Natural killer cell treated with Interleukin-12 subunit alpha and Interleukin-12 subunit beta and Interleukin-15 and Interleukin-18, amount 100 ng/mL, for 72 hours (primary cell): ENCODE measurements at regions not wholly inside any gene's neighbourhood (a gene's known extent, or its start where the extent isn't known, plus 50 kb on each side); places are given as distances from the start of the nearest gene placed in this dataset.

Experiments
- ATAC-seq, 2 donors: fragments of 150-1000 bp; cut with Tn5 transposase in 1 of 2; sonication (Bioruptor Pico), chemical (Tn5 transposase) in 1 of 2; 2 replicates each; pipeline ENCODE4 v1.10.0; 2021
- DNase-seq: peaks from one replicate; pipeline ENCODE4 v3.0.0; 2022; ENCODE audit warnings: low spot score
- H3K27ac Mint-ChIP-seq, 2 donors: 1 replicate in 1 of 2; 2 replicates in 1 of 2; pipeline ENCODE4 v1.8.0; 2022; ENCODE audit warnings: mixed read lengths in 2 of 2, mild to moderate bottlenecking in 1 of 2, moderate library complexity in 1 of 2
- H3K27me3 Mint-ChIP-seq, 2 donors: 1 replicate in 1 of 2; 2 replicates in 1 of 2; pipeline ENCODE4 v1.8.0; 2022; ENCODE audit warnings: mixed read lengths in 2 of 2
- H3K36me3 Mint-ChIP-seq: one replicate; pipeline ENCODE4 v1.8.0; 2022; ENCODE audit warnings: mixed read lengths
- H3K4me1 Mint-ChIP-seq, 2 donors: 1 replicate in 1 of 2; 2 replicates in 1 of 2; pipeline ENCODE4 v1.8.0; 2022; ENCODE audit warnings: low read depth in 2 of 2, mixed read lengths in 2 of 2, mild to moderate bottlenecking in 1 of 2
- H3K4me3 Mint-ChIP-seq: one replicate; pipeline ENCODE4 v1.8.0; 2022; ENCODE audit warnings: mixed read lengths
- H3K9me3 Mint-ChIP-seq: 2 replicates; pipeline ENCODE4 v1.8.0; 2022; ENCODE audit warnings: mixed read lengths

GRCh38 chr22:48849963-48850657, 977.6 kb downstream of the BRD1 start:
- H3K9me3 Mint-ChIP-seq = no peaks in the 10 kb centered on the region
- no peak overlapping the region for H3K27ac Mint-ChIP-seq
- no peaks in the 10 kb centered on the region for H3K36me3 Mint-ChIP-seq
- H3K27me3 Mint-ChIP-seq = peaks cover 8 to 15% of the 10 kb centered on the region in 2 donors
- no peaks in the 10 kb centered on the region for H3K4me1 Mint-ChIP-seq
- no peak overlapping the region for H3K4me3 Mint-ChIP-seq
- ATAC-seq (peak in 1 of 2 donors; percentile 47), DNase-seq (no peak)

GRCh38 chr22:48849219-48849912, 978.3 kb downstream of the BRD1 start:
- ATAC-seq = no peak
- no peaks in the 10 kb centered on the region for H3K36me3 Mint-ChIP-seq
- DNase-seq = no peak
- peaks cover 10 to 15% of the 10 kb centered on the region in 2 donors for H3K27me3 Mint-ChIP-seq
- no peak overlapping the region for H3K27ac Mint-ChIP-seq
- no peak overlapping the region for H3K4me3 Mint-ChIP-seq
- H3K4me1 Mint-ChIP-seq = no peaks in the 10 kb centered on the region
- no peaks in the 10 kb centered on the region for H3K9me3 Mint-ChIP-seq

- H3K27ac Mint-ChIP-seq = no peak overlapping the region
- no peaks in the 10 kb centered on the region for H3K36me3 Mint-ChIP-seq
- H3K4me1 Mint-ChIP-seq = peaks cover 0 to 3% of the 10 kb centered on the region in 2 donors
- no peak for DNase-seq
- peaks cover 12 to 15% of the 10 kb centered on the region in 2 donors for H3K27me3 Mint-ChIP-seq
- no peak for ATAC-seq
- no peak overlapping the region for H3K4me3 Mint-ChIP-seq
- H3K9me3 Mint-ChIP-seq = no peaks in the 10 kb centered on the region
These were observed 981.5 kb downstream of the BRD1 start for GRCh38 chr22:48846200-48846599.

GRCh38 chr22:48845356-48845936, 982.2 kb downstream of the BRD1 start:
- Mint-ChIP-seq H3K27ac (no peak overlapping the region), H3K27me3 (peaks cover 12 to 15% of the 10 kb centered on the region in 2 donors), H3K4me3 (no peak overlapping the region), H3K36me3 (no peaks in the 10 kb centered on the region), H3K4me1 (peaks cover 0 to 3% of the 10 kb centered on the region in 2 donors), H3K9me3 (no peaks in the 10 kb centered on the region)
- ATAC-seq (no peak), DNase-seq (no peak)

GRCh38 chr22:48844056-48844675, 983.5 kb downstream of the BRD1 start:
- Mint-ChIP-seq H3K4me1 (peaks cover 0 to 3% of the 10 kb centered on the region in 2 donors), H3K9me3 (no peaks in the 10 kb centered on the region), H3K36me3 (no peaks in the 10 kb centered on the region), H3K27me3 (peaks cover 12 to 15% of the 10 kb centered on the region in 2 donors), H3K27ac (no peak overlapping the region), H3K4me3 (no peak overlapping the region)
- ATAC-seq (no peak), DNase-seq (no peak)

GRCh38 chr22:48843640-48844039, 984.0 kb downstream of the BRD1 start:
- H3K4me3 Mint-ChIP-seq = no peak overlapping the region

GRCh38 chr22:48842976-48843375, 984.7 kb downstream of the BRD1 start:
- Mint-ChIP-seq H3K9me3 (no peaks in the 10 kb centered on the region), H3K27me3 (peaks cover 11% of the 10 kb centered on the region in 2 donors), H3K36me3 (no peaks in the 10 kb centered on the region), H3K4me3 (no peak overlapping the region), H3K27ac (no peak overlapping the region), H3K4me1 (peaks cover 0 to 3% of the 10 kb centered on the region in 2 donors)
- no peak for ATAC-seq
- DNase-seq = no peak

More at GRCh38 chr22:48843640-48844039, 984.0 kb downstream of the BRD1 start:
- no peak for DNase-seq
- peak in 1 of 2 donors; percentile 26 for ATAC-seq
- Mint-ChIP-seq H3K4me1 (peaks cover 0 to 3% of the 10 kb centered on the region in 2 donors), H3K27ac (no peak overlapping the region), H3K9me3 (no peaks in the 10 kb centered on the region), H3K36me3 (no peaks in the 10 kb centered on the region), H3K27me3 (peaks cover 12 to 15% of the 10 kb centered on the region in 2 donors)

- H3K27ac Mint-ChIP-seq = no peak overlapping the region
- H3K27me3 Mint-ChIP-seq = peaks cover 8 to 9% of the 10 kb centered on the region in 2 donors
- H3K4me3 Mint-ChIP-seq = no peak overlapping the region
- DNase-seq (no peak), ATAC-seq (no peak)
- no peaks in the 10 kb centered on the region for H3K9me3 Mint-ChIP-seq
- H3K4me1 Mint-ChIP-seq = peaks cover 0 to 3% of the 10 kb centered on the region in 2 donors
- no peaks in the 10 kb centered on the region for H3K36me3 Mint-ChIP-seq
These were observed 985.1 kb downstream of the BRD1 start for GRCh38 chr22:48842583-48842945.

- no peak overlapping the region for H3K4me3 Mint-ChIP-seq
- peaks cover 0 to 3% of the 10 kb centered on the region in 2 donors for H3K4me1 Mint-ChIP-seq
- DNase-seq (no peak), ATAC-seq (no peak)
- no peaks in the 10 kb centered on the region for H3K36me3 Mint-ChIP-seq
- peaks cover 8 to 9% of the 10 kb centered on the region in 2 donors for H3K27me3 Mint-ChIP-seq
- H3K9me3 Mint-ChIP-seq = peaks cover 4% of the 10 kb centered on the region
- H3K27ac Mint-ChIP-seq = no peak overlapping the region
These were observed 985.6 kb downstream of the BRD1 start for GRCh38 chr22:48841881-48842582.

GRCh38 chr22:48840112-48840949, 987.3 kb downstream of the BRD1 start:
- Mint-ChIP-seq H3K4me1 (peaks cover 0 to 3% of the 10 kb centered on the region in 2 donors), H3K4me3 (no peak overlapping the region), H3K27ac (no peak overlapping the region), H3K36me3 (no peaks in the 10 kb centered on the region), H3K9me3 (peaks cover 5% of the 10 kb centered on the region), H3K27me3 (peaks cover 6 to 7% of the 10 kb centered on the region in 2 donors)
- ATAC-seq (no peak), DNase-seq (no peak)

- ATAC-seq = no peak
- H3K27ac Mint-ChIP-seq = no peak overlapping the region
- peaks cover 0 to 3% of the 10 kb centered on the region in 2 donors for H3K4me1 Mint-ChIP-seq
- peaks cover 0 to 2% of the 10 kb centered on the region in 2 donors for H3K27me3 Mint-ChIP-seq
- DNase-seq = no peak
- H3K36me3 Mint-ChIP-seq = no peaks in the 10 kb centered on the region
- peaks cover 5% of the 10 kb centered on the region for H3K9me3 Mint-ChIP-seq
- H3K4me3 Mint-ChIP-seq = no peak overlapping the region
These were observed 988.6 kb downstream of the BRD1 start for GRCh38 chr22:48838846-48839730.

GRCh38 chr22:48838376-48838775, 989.3 kb downstream of the BRD1 start:
- no peak overlapping the region for H3K27ac Mint-ChIP-seq
- H3K4me1 Mint-ChIP-seq = peaks cover 0 to 4% of the 10 kb centered on the region in 2 donors
- no peak for ATAC-seq
- H3K36me3 Mint-ChIP-seq = no peaks in the 10 kb centered on the region
- H3K9me3 Mint-ChIP-seq = peaks cover 5% of the 10 kb centered on the region
- H3K27me3 Mint-ChIP-seq = peaks cover 0 to 2% of the 10 kb centered on the region in 2 donors
- no peak overlapping the region for H3K4me3 Mint-ChIP-seq
- no peak for DNase-seq
